ENCODE measurements at regions not wholly inside any gene's neighbourhood (a gene's known extent, or its start where the extent isn't known, plus 50 kb on each side); places are given as distances from the start of the nearest gene placed in this dataset.

DNA sequence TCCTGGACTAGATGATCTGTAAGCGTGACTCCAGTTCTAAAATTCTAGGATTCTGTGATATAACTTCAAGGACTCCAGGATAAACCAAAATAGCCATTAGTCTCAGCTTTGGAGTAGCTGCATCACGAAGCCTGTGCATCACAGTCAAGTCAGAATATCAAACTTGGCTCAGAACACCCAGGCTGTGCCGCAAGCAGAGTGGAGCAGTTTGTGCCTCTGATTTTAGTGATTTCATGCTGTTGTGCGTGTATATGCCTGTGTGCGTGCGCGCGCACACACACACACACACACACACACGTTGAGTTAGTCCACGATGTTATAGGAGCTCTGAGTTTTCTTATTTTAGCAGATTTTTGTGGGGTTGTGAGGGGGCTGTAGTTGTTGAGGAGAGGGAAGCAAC, 356.6 kb upstream of the KCNH8 start:
- no peak for TF ChIP-seq POLR2A (IDR thresholded peaks at IDR 0.05)
- TF ChIP-seq CTCF (IDR thresholded peaks at IDR 0.05), result no peak
- no peak for TF ChIP-seq EP300 (IDR thresholded peaks at IDR 0.05)

All from ovary (tissue), 3 donors.